A673 (cell line): ENCODE measurements at regions not wholly inside any gene's neighbourhood (a gene's known extent, or its start where the extent isn't known, plus 50 kb on each side); places are given as distances from the start of the nearest gene placed in this dataset.

ENCODE experiments used
- BruUV-seq: library from RNA; stranded (reverse); fragments of 400-500 nt; replicated peaks from 2 replicates; lab custom pipeline; 2021; lab: Mats Ljungman, UMichigan
- CTCF ChIA-PET: fragments of 300-600 bp; sonication (Branson Sonifier 250); formaldehyde crosslinking; loops from one replicate; lab custom pipeline; 2022; ENCODE audit warnings: antibody characterized with exemption; lab: Charles Lee
- POLR2A ChIA-PET: fragments of 300-600 bp; sonication (Branson Sonifier 250); formaldehyde crosslinking; loops from one replicate; lab custom pipeline; 2022; ENCODE audit warnings: antibody characterized with exemption; ENCODE audit not compliant: low non-redundant PET; lab: Charles Lee
- DNase-seq: peaks from one replicate; pipeline ENCODE4 v3.0.0-alpha.2; 2015; ENCODE audit warnings: low spot score
- H3K27ac ChIP-seq: fragments of 200-600 bp; sonication (generic); 2 replicates; pipeline ENCODE4 v1.5.1; 2016; ENCODE audit warnings: mixed run types, low read depth, mild to moderate bottlenecking, mixed read lengths, antibody characterized with exemption, low read length; ENCODE audit not compliant: poor library complexity, severe bottlenecking
- H3K27me3 ChIP-seq: fragments of 200-600 bp; sonication (generic); replicated peaks from 2 replicates; pipeline ENCODE4 v1.6.1; 2017; ENCODE audit warnings: mixed run types, low read depth, mild to moderate bottlenecking, mixed read lengths, antibody characterized with exemption, low read length; ENCODE audit not compliant: insufficient read depth, poor library complexity
- H3K36me3 ChIP-seq: fragments of 200-600 bp; sonication (generic); 2 replicates; pipeline ENCODE4 v1.6.1; 2016; ENCODE audit warnings: mixed run types, mild to moderate bottlenecking, mixed read lengths, antibody characterized with exemption, low read length; ENCODE audit not compliant: insufficient read depth, poor library complexity, severe bottlenecking
- H3K4me1 ChIP-seq: fragments of 200-600 bp; sonication (generic); 2 replicates; pipeline ENCODE4 v1.6.1; 2017; ENCODE audit warnings: mixed run types, mild to moderate bottlenecking, mixed read lengths, antibody characterized with exemption, low read length; ENCODE audit not compliant: insufficient read depth, poor library complexity, severe bottlenecking
- H3K4me3 ChIP-seq: fragments of 200-600 bp; sonication (generic); 2 replicates; pipeline ENCODE4 v1.5.1; 2016; ENCODE audit warnings: low read depth, mixed run types, mild to moderate bottlenecking, mixed read lengths, low read length; ENCODE audit not compliant: poor library complexity, severe bottlenecking
- H3K9me3 ChIP-seq: fragments of 200-600 bp; sonication (generic); 2 replicates; pipeline ENCODE4 v1.6.1; 2016; ENCODE audit warnings: mixed run types, low read depth, mild to moderate bottlenecking, mixed read lengths, antibody characterized with exemption, low read length; ENCODE audit not compliant: poor library complexity, severe bottlenecking
- EZH2 ChIP-seq: fragments of 200-600 bp; sonication (generic); IDR thresholded peaks from 2 replicates; pipeline ENCODE4 v1.6.1; 2017; ENCODE audit warnings: borderline replicate concordance, low read depth, mild to moderate bottlenecking, mixed read lengths, antibody characterized with exemption, low read length; ENCODE audit not compliant: poor library complexity, severe bottlenecking
- intact Hi-C: fragments of 100-400 bp; cut with micrococcal nuclease; formaldehyde crosslinking; loops from one replicate; pipeline ENCODE4 v1.10.0; 2022; ENCODE audit not compliant: unreplicated experiment
- TF ChIP-seq, protein P1 (sequence below): fragments of 300-800, 200-600 bp; sonication (generic); conservative IDR thresholded peaks from 2 replicates; pipeline ENCODE4 v1.5.1; 2017; ENCODE audit warnings: low read depth, mild to moderate bottlenecking, antibody characterized with exemption, low read length, moderate library complexity, mixed read lengths

- Histone ChIP-seq H3K9me3 (no peaks in the 10 kb centered on the region), H3K27me3 (peaks cover 30% of the 10 kb centered on the region), H3K4me1 (no peaks in the 10 kb centered on the region), H3K36me3 (no peaks in the 10 kb centered on the region), H3K4me3 (no peak overlapping the region), H3K27ac (no peak overlapping the region)
- ChIA-PET POLR2A (no interaction called here), CTCF (no interaction called here)
- TF ChIP-seq, protein P1, sequence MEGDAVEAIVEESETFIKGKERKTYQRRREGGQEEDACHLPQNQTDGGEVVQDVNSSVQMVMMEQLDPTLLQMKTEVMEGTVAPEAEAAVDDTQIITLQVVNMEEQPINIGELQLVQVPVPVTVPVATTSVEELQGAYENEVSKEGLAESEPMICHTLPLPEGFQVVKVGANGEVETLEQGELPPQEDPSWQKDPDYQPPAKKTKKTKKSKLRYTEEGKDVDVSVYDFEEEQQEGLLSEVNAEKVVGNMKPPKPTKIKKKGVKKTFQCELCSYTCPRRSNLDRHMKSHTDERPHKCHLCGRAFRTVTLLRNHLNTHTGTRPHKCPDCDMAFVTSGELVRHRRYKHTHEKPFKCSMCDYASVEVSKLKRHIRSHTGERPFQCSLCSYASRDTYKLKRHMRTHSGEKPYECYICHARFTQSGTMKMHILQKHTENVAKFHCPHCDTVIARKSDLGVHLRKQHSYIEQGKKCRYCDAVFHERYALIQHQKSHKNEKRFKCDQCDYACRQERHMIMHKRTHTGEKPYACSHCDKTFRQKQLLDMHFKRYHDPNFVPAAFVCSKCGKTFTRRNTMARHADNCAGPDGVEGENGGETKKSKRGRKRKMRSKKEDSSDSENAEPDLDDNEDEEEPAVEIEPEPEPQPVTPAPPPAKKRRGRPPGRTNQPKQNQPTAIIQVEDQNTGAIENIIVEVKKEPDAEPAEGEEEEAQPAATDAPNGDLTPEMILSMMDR = no peak
- no peak for TF ChIP-seq EZH2
- BruUV-seq = no TSS peak
- intact Hi-C loops = no loop called here
- DNase-seq = no peak
Observed at GRCh38 chr3:5750091-5750490, 562.6 kb downstream of the EDEM1 start.

DNA sequence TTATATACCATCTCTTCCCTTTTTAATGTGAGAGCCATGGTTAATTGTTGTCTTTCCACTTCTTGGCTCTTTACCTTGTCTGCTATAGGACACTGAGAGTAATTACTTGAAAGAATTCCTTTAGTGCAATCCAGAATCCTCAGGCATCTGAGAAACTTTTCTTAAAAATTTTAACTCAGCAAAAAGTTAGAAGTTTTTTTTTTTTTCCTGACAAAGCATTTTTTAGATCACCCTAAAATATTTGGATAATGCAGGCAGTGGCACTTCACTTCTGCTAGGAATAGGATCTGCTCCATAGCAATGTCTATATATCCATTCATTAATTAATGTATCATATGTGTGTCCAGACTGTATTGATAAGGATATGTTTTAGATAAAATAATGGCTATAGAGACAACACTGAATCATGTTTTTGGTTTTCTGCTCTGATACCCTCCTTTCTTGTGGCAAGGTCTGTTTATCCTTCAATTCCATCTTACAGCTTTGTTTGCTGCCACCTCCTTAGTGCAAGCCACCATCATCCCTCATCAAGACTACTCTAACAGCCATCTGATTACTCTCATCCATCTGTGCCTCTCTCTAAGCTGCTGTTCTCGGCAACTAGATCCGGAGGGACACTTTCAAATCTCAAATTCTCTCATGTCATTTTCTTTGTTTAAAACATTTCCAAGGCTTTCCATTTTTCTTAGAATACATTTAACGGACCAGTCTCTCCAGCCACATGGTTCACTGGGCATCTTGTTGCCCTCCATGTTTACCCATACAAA, 563.5 kb downstream of the EDEM1 start:
- ChIA-PET POLR2A (no interaction called here), CTCF (no interaction called here)
- no TSS peak for BruUV-seq
- TF ChIP-seq EZH2 = no peak
- TF ChIP-seq, protein P1 = no peak
- Histone ChIP-seq H3K27ac (no peak overlapping the region), H3K4me1 (no peaks in the 10 kb centered on the region), H3K27me3 (peaks cover 36% of the 10 kb centered on the region), H3K4me3 (no peak overlapping the region), H3K9me3 (no peaks in the 10 kb centered on the region), H3K36me3 (no peaks in the 10 kb centered on the region)
- intact Hi-C loops = no loop called here
- no peak for DNase-seq

DNA sequence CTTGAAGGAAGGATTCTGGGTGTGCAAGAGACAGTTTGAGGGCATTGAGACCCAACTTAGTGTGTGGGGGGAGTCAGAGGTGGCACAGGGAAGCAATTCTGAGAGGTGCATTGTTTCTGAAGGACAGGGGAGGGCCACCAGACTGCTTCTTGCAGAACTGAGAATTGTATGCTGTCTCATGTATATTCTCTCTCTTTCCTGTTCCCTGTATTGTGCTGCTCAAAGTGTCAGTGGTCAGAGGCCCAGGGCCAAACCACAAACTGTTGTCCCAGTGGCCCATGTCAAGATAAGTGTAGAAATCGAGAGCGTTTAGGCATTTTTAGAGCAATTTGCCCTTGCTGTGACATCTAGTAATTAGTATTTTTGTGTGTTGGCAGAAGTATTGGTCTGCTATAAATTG, 567.1 kb downstream of the EDEM1 start:
- no peak overlapping the region for H3K27ac ChIP-seq
- H3K4me3 ChIP-seq = no peak overlapping the region
- ChIA-PET CTCF (no interaction called here), POLR2A (no interaction called here)
- no TSS peak for BruUV-seq
- DNase-seq = no peak
- no peaks in the 10 kb centered on the region for H3K4me1 ChIP-seq
- intact Hi-C loops = no loop called here
- H3K27me3 ChIP-seq = peaks cover 60% of the 10 kb centered on the region
- H3K9me3 ChIP-seq = no peaks in the 10 kb centered on the region
- TF ChIP-seq, protein P1 = no peak
- TF ChIP-seq EZH2 = no peak
- no peaks in the 10 kb centered on the region for H3K36me3 ChIP-seq
